A673 (cell line): ENCODE measurements at regions not wholly inside any gene's neighbourhood (a gene's known extent, or its start where the extent isn't known, plus 50 kb on each side); places are given as distances from the start of the nearest gene placed in this dataset.

Experiments used
- CTCF ChIP-seq: fragments of 300-800, 200-600 bp; sonication (generic); conservative IDR thresholded peaks from 2 replicates; pipeline ENCODE4 v1.5.1; 2017; ENCODE audit warnings: low read depth, mild to moderate bottlenecking, antibody characterized with exemption, low read length, moderate library complexity, mixed read lengths
- EZH2 ChIP-seq: fragments of 200-600 bp; sonication (generic); IDR thresholded peaks from 2 replicates; pipeline ENCODE4 v1.6.1; 2017; ENCODE audit warnings: borderline replicate concordance, low read depth, mild to moderate bottlenecking, mixed read lengths, antibody characterized with exemption, low read length; ENCODE audit not compliant: poor library complexity, severe bottlenecking

- no peak for TF ChIP-seq CTCF
- TF ChIP-seq EZH2 = no peak
These were observed 103.9 kb upstream of the JAG1 start for GRCh38 chr20:10777710-10778109.
